ENCODE measurements at regions not wholly inside any gene's neighbourhood (a gene's known extent, or its start where the extent isn't known, plus 50 kb on each side); places are given as distances from the start of the nearest gene placed in this dataset.

DNA sequence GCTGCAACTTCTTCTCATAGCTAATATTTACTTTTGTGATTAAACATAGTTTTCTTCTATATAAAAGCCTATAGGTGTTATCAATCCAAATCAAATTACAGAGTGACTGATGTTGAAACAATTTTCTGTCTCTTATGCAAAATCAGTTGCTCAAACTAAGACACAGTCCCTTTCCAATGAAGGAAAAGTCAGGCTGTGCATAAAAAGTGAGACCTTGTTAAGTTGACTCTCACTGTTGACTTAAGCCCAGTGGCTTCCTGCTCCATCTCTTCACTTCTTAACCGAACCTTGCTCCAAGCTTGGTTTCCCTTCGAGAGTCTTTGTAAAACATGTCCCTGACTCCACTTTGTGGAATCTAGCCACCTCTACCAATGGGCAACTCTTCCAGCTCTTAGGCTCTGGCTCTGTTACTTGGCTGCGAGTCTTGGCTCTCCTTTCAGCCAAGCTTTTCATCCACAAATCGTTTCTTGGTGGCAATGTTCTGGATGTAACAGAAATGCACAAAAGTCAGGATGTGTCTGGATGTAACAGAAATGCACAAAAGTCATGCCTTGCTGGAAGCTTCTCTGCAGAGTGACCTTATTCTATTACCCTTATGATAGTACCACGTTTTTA, 118.9 kb downstream of the LIG4 start:
- no peak for DNase-seq (ENCODE audit: low read depth)
- POLR2A ChIA-PET = no interaction called here
- no peaks in the 10 kb centered on the region for H3K27me3 ChIP-seq (ENCODE audit: control insufficient read depth, insufficient read depth, low read length)
- TF ChIP-seq CTCF (IDR thresholded peaks at IDR 0.05; ENCODE audit: insufficient read depth, low read depth, low read length) = no peak
- H3K36me3 ChIP-seq (ENCODE audit: control insufficient read depth, insufficient read depth, low read length) = no peaks in the 10 kb centered on the region
- CTCF ChIA-PET = no interaction called here
- no peak overlapping the region for H3K4me3 ChIP-seq (ENCODE audit: low read depth, low read length)

DNA sequence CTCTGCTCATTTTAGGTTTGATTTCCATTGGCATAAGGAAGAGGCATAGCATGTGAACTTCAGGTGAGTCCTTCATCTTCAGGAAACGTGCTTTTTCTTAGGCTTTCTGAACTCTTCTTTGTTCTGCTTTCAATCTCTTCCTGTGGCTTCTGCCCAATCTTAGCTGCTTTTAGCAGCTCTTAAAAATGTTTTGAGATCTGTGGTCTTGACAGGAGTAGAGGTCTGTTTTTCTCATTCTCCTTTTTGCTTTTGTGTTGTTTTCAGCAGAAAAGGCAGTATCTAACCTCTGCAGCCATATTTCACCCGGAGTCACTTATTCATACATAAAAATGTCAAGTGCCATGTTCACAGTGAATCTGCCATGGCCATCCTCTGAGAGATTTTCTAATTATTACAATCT, 120.3 kb downstream of the LIG4 start:
- no peaks in the 10 kb centered on the region for H3K27me3 ChIP-seq (ENCODE audit: control insufficient read depth, insufficient read depth, low read length)
- no peaks in the 10 kb centered on the region for H3K36me3 ChIP-seq (ENCODE audit: control insufficient read depth, insufficient read depth, low read length)
- CTCF ChIA-PET = interaction anchor here (0.7 kb wide), 1 partner anchor 61 kb away, joined by 3 read pairs; no protein-coding TSS in a partner anchor
- POLR2A ChIA-PET = no interaction called here
- TF ChIP-seq CTCF (IDR thresholded peaks at IDR 0.05; ENCODE audit: insufficient read depth, low read depth, low read length) = no peak
- no peak overlapping the region for H3K4me3 ChIP-seq (ENCODE audit: low read depth, low read length)
- no peak for DNase-seq (ENCODE audit: low read depth)

DNA sequence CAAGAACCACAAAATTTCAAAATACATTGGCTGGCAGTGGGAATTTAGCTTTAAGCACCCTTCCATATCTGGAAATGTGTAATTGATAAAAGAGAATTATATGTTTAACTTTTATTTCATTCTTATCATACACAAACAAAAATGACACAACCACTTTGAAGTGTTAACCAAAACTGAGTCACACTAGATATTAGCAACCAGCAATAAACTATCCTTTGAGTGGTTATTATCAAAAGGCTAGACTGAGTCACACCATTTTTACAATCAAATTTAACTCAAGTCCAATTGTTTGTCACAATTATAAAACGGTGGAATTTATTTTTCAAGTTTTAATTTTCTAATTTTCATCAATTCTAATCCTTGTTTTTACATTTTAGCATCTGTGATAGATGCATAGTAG, 121.7 kb downstream of the LIG4 start:
- Histone ChIP-seq H3K4me3 (ENCODE audit: low read depth, low read length) (no peak overlapping the region), H3K27me3 (ENCODE audit: control insufficient read depth, insufficient read depth, low read length) (no peaks in the 10 kb centered on the region), H3K36me3 (ENCODE audit: control insufficient read depth, insufficient read depth, low read length) (no peaks in the 10 kb centered on the region)
- DNase-seq (ENCODE audit: low read depth) = no peak
- ChIA-PET CTCF (no interaction called here), POLR2A (no interaction called here)
- TF ChIP-seq CTCF (IDR thresholded peaks at IDR 0.05; ENCODE audit: insufficient read depth, low read depth, low read length) = no peak

GRCh38 chr13:108087810-108088209, 127.5 kb downstream of the LIG4 start:
- CTCF ChIA-PET = no interaction called here
- no peak overlapping the region for H3K4me3 ChIP-seq (ENCODE audit: low read depth, low read length)
- no peak for TF ChIP-seq CTCF (IDR thresholded peaks at IDR 0.05; ENCODE audit: insufficient read depth, low read depth, low read length)
- no peaks in the 10 kb centered on the region for H3K36me3 ChIP-seq (ENCODE audit: control insufficient read depth, insufficient read depth, low read length)
- POLR2A ChIA-PET = no interaction called here
- DNase-seq (ENCODE audit: low read depth) = no peak
- H3K27me3 ChIP-seq (ENCODE audit: control insufficient read depth, insufficient read depth, low read length) = no peaks in the 10 kb centered on the region

DNA sequence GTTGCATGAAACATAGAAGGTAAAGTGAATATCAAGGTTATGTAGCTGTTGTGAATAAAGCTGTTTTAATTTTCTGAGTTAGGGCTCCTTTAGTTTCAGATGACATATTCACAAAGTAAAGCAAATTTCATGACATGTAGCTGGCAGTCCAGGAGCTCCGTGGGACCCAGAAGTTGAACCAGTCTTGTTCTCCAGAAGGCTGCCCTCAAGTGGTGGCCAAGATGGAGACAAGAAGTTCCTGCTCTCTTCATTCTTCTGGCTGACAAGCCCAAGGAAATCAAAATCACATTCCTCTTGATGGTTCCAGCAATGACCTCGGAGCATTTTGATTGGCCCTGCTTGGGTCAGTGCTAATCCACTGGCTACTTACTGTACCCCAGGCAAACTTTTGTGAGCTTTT, 128.7 kb downstream of the LIG4 start:
- H3K27me3 ChIP-seq (ENCODE audit: control insufficient read depth, insufficient read depth, low read length) = no peaks in the 10 kb centered on the region
- POLR2A ChIA-PET = no interaction called here
- DNase-seq (ENCODE audit: low read depth) = no peak
- H3K4me3 ChIP-seq (ENCODE audit: low read depth, low read length) = no peak overlapping the region
- H3K36me3 ChIP-seq (ENCODE audit: control insufficient read depth, insufficient read depth, low read length) = no peaks in the 10 kb centered on the region
- CTCF ChIA-PET = no interaction called here
- no peak for TF ChIP-seq CTCF (IDR thresholded peaks at IDR 0.05; ENCODE audit: insufficient read depth, low read depth, low read length)

Data from BJ (cell line).